Liver (tissue), 8 donors: ENCODE measurements at regions not wholly inside any gene's neighbourhood (a gene's known extent, or its start where the extent isn't known, plus 50 kb on each side); places are given as distances from the start of the nearest gene placed in this dataset.

Source experiments
- DNase-seq: peaks from one replicate; pipeline ENCODE4 v3.0.0-alpha.2; 2017; ENCODE audit warnings: low spot score
- H3K27ac ChIP-seq, 2 donors: one replicate each; pipeline ENCODE4 v1.7.0; 2013; ENCODE audit warnings: inconsistent platforms in 2 of 2, low read length in 2 of 2, control low read depth in 1 of 2, low read depth in 1 of 2, mild to moderate bottlenecking in 1 of 2
- H3K27me3 ChIP-seq, 4 donors: one replicate each; pipeline versions ENCODE4 v1.6.1 to v1.7.0; 2013; ENCODE audit warnings: low read length in 3 of 4, inconsistent platforms in 1 of 4, mild to moderate bottlenecking in 1 of 4, moderate library complexity in 1 of 4; ENCODE audit not compliant: control insufficient read depth in 4 of 4, insufficient read depth in 4 of 4
- H3K36me3 ChIP-seq, 4 donors: one replicate each; pipeline versions ENCODE4 v1.6.1 to v1.7.0; 2013; ENCODE audit warnings: low read length in 3 of 4, mild to moderate bottlenecking in 3 of 4, low read depth in 1 of 4, moderate library complexity in 1 of 4; ENCODE audit not compliant: control insufficient read depth in 4 of 4, insufficient read depth in 3 of 4
- H3K4me1 ChIP-seq, 4 donors: one replicate each; pipeline versions ENCODE4 v1.6.1 to v1.7.0; 2013; ENCODE audit warnings: low read length in 3 of 4, mild to moderate bottlenecking in 3 of 4, moderate library complexity in 1 of 4; ENCODE audit not compliant: control insufficient read depth in 4 of 4, insufficient read depth in 4 of 4
- H3K4me3 ChIP-seq, 3 donors: one replicate each; pipeline versions ENCODE4 v1.6.1 to v1.7.0; 2013; ENCODE audit warnings: low read length in 3 of 3, control low read depth in 1 of 3, low read depth in 1 of 3, mild to moderate bottlenecking in 1 of 3
- H3K9ac ChIP-seq, 2 donors: one replicate each; pipeline ENCODE4 v1.7.0; 2013; ENCODE audit warnings: low read length in 2 of 2, mild to moderate bottlenecking in 2 of 2, moderate library complexity in 2 of 2, control low read depth in 1 of 2, low read depth in 1 of 2
- H3K9me3 ChIP-seq, 4 donors: one replicate each; pipeline versions ENCODE4 v1.6.1 to v1.7.0; 2013; ENCODE audit warnings: low read length in 3 of 4; ENCODE audit not compliant: control insufficient read depth in 4 of 4
- EGR1 ChIP-seq, 2 donors: IDR thresholded peaks; 2 replicates each; pipeline ENCODE4 v1.6.1; 2016 to 2018; ENCODE audit warnings: antibody characterized with exemption in 2 of 2, low read depth in 2 of 2
- FOXA1 ChIP-seq: IDR thresholded peaks from 2 replicates; pipeline ENCODE4 v1.6.1; 2016; ENCODE audit warnings: antibody characterized with exemption
- FOXA2 ChIP-seq: IDR thresholded peaks from 2 replicates; pipeline ENCODE4 v1.6.1; 2016; ENCODE audit warnings: antibody characterized with exemption
- GABPA ChIP-seq, 2 donors: IDR thresholded peaks in 1 of 2; conservative IDR thresholded peaks in 1 of 2; 2 replicates each; pipeline ENCODE4 v1.6.1; 2016; ENCODE audit warnings: antibody characterized with exemption in 2 of 2, mild to moderate bottlenecking in 1 of 2, moderate library complexity in 1 of 2
- HNF4A ChIP-seq, 2 donors: conservative IDR thresholded peaks; 2 replicates each; pipeline ENCODE4 v1.6.1; 2016; ENCODE audit warnings: antibody characterized with exemption in 2 of 2, mild to moderate bottlenecking in 2 of 2
- HNF4G ChIP-seq: IDR thresholded peaks from 2 replicates; pipeline ENCODE4 v1.6.1; 2016; ENCODE audit warnings: antibody characterized with exemption
- JUND ChIP-seq, 2 donors: IDR thresholded peaks; 2 replicates each; pipeline ENCODE4 v1.6.1; 2016; ENCODE audit warnings: antibody characterized with exemption in 2 of 2
- NR2F2 ChIP-seq: IDR thresholded peaks from 2 replicates; pipeline ENCODE4 v1.6.1; 2016; ENCODE audit warnings: antibody characterized with exemption
- RAD21 ChIP-seq, 2 donors: IDR thresholded peaks; 2 replicates each; pipeline ENCODE4 v1.6.1; 2016; ENCODE audit warnings: antibody characterized with exemption in 2 of 2, mild to moderate bottlenecking in 2 of 2
- SP1 ChIP-seq: IDR thresholded peaks from 2 replicates; pipeline ENCODE4 v1.6.1; 2018; ENCODE audit warnings: antibody characterized with exemption, mild to moderate bottlenecking
- TAF1 ChIP-seq: conservative IDR thresholded peaks from 2 replicates; pipeline ENCODE4 v1.6.1; 2016; ENCODE audit warnings: antibody characterized with exemption, mild to moderate bottlenecking
- WGBS: extraction: QIAGEN DNeasy Blood & Tissue Kit; methylation state at CpG from one replicate; pipeline ENCODE4 v1.1.7; 2013; 5-methylcytosine and 5-hydroxymethylcytosine counted together
- TF ChIP-seq, protein P1 (sequence below): fragments of 150-350 bp; IDR thresholded peaks from 2 replicates; pipeline ENCODE4 v1.5.1; 2017; ENCODE audit warnings: improper control_type of control experiment, low read depth, low read length; ENCODE audit not compliant: missing input control
- TF ChIP-seq, protein P2 (sequence below): IDR thresholded peaks from 2 replicates; pipeline ENCODE4 v1.6.1; 2016; ENCODE audit warnings: antibody characterized with exemption
- TF ChIP-seq, protein P3 (sequence below): IDR thresholded peaks from 2 replicates; pipeline ENCODE4 v1.6.1; 2016; ENCODE audit warnings: antibody characterized with exemption
- TF ChIP-seq, protein P4 (sequence below): IDR thresholded peaks from 2 replicates; pipeline ENCODE4 v1.6.1; 2016; ENCODE audit warnings: antibody characterized with exemption, mild to moderate bottlenecking
- TF ChIP-seq, protein P5 (sequence below): IDR thresholded peaks from 2 replicates; pipeline ENCODE4 v1.6.1; 2016; ENCODE audit warnings: antibody characterized with exemption
- donor health status: healthy.
- donor health status: healthy.
- donor health status: healthy.
- donor health status: healthy.
- donor health status: healthy.

DNA sequence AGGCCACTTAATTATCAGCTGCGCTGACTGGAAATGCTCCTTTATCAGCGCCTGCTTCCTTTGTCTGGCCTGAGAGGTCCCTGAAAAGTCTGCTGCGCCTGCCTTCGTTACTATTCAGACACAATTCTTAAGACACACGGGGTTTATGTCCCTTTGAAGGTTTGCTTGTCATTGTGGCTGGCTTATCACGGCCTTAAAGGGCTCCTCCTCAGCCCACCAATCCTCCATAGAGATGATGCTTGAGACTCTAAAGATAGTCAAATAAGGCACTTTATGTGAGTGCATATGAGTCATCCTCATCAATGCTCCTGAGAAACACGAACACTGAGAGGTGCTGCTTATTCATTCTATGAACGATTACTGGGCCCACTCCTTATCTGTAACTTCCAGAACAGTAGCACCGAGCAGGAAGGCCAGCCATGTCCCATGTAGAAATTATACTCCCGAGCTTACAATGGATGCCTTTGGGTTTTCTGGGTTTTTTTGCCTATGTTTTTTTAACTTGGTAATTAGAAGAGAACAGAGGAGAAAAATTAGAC is 1268.2 kb upstream of the TMEM132C start:
- no peaks in the 10 kb centered on the region for H3K36me3 ChIP-seq
- no peak overlapping the region for H3K27ac ChIP-seq
- H3K4me3 ChIP-seq, result no peak overlapping the region
- no peak overlapping the region for H3K9ac ChIP-seq
- no peaks in the 10 kb centered on the region for H3K27me3 ChIP-seq
- no peaks in the 10 kb centered on the region for H3K9me3 ChIP-seq
- no peak for DNase-seq
- no peaks in the 10 kb centered on the region for H3K4me1 ChIP-seq
- TF ChIP-seq HNF4A (conservative IDR thresholded peaks at IDR 0.05) (no peak), SP1 (no peak), EGR1 (IDR thresholded peaks at IDR 0.05; ENCODE audit: low read depth in 2 of 2) (no peak), HNF4G (no peak), RAD21 (IDR thresholded peaks at IDR 0.05) (no peak), NR2F2 (no peak), TAF1 (no peak), FOXA2 (no peak), GABPA (IDR thresholded peaks at IDR 0.05 in 1 of 2, conservative IDR thresholded peaks at IDR 0.05 in 1 of 2) (no peak), JUND (IDR thresholded peaks at IDR 0.05) (no peak)
- TF ChIP-seq, protein P1, sequence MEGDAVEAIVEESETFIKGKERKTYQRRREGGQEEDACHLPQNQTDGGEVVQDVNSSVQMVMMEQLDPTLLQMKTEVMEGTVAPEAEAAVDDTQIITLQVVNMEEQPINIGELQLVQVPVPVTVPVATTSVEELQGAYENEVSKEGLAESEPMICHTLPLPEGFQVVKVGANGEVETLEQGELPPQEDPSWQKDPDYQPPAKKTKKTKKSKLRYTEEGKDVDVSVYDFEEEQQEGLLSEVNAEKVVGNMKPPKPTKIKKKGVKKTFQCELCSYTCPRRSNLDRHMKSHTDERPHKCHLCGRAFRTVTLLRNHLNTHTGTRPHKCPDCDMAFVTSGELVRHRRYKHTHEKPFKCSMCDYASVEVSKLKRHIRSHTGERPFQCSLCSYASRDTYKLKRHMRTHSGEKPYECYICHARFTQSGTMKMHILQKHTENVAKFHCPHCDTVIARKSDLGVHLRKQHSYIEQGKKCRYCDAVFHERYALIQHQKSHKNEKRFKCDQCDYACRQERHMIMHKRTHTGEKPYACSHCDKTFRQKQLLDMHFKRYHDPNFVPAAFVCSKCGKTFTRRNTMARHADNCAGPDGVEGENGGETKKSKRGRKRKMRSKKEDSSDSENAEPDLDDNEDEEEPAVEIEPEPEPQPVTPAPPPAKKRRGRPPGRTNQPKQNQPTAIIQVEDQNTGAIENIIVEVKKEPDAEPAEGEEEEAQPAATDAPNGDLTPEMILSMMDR, result no peak
- TF ChIP-seq, protein P2, sequence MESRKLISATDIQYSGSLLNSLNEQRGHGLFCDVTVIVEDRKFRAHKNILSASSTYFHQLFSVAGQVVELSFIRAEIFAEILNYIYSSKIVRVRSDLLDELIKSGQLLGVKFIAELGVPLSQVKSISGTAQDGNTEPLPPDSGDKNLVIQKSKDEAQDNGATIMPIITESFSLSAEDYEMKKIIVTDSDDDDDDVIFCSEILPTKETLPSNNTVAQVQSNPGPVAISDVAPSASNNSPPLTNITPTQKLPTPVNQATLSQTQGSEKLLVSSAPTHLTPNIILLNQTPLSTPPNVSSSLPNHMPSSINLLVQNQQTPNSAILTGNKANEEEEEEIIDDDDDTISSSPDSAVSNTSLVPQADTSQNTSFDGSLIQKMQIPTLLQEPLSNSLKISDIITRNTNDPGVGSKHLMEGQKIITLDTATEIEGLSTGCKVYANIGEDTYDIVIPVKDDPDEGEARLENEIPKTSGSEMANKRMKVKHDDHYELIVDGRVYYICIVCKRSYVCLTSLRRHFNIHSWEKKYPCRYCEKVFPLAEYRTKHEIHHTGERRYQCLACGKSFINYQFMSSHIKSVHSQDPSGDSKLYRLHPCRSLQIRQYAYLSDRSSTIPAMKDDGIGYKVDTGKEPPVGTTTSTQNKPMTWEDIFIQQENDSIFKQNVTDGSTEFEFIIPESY, result no peak
- TF ChIP-seq, protein P3, sequence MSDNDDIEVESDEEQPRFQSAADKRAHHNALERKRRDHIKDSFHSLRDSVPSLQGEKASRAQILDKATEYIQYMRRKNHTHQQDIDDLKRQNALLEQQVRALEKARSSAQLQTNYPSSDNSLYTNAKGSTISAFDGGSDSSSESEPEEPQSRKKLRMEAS, result no peak
- TF ChIP-seq, protein P4, sequence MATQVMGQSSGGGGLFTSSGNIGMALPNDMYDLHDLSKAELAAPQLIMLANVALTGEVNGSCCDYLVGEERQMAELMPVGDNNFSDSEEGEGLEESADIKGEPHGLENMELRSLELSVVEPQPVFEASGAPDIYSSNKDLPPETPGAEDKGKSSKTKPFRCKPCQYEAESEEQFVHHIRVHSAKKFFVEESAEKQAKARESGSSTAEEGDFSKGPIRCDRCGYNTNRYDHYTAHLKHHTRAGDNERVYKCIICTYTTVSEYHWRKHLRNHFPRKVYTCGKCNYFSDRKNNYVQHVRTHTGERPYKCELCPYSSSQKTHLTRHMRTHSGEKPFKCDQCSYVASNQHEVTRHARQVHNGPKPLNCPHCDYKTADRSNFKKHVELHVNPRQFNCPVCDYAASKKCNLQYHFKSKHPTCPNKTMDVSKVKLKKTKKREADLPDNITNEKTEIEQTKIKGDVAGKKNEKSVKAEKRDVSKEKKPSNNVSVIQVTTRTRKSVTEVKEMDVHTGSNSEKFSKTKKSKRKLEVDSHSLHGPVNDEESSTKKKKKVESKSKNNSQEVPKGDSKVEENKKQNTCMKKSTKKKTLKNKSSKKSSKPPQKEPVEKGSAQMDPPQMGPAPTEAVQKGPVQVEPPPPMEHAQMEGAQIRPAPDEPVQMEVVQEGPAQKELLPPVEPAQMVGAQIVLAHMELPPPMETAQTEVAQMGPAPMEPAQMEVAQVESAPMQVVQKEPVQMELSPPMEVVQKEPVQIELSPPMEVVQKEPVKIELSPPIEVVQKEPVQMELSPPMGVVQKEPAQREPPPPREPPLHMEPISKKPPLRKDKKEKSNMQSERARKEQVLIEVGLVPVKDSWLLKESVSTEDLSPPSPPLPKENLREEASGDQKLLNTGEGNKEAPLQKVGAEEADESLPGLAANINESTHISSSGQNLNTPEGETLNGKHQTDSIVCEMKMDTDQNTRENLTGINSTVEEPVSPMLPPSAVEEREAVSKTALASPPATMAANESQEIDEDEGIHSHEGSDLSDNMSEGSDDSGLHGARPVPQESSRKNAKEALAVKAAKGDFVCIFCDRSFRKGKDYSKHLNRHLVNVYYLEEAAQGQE, result no peak
- TF ChIP-seq, protein P5, sequence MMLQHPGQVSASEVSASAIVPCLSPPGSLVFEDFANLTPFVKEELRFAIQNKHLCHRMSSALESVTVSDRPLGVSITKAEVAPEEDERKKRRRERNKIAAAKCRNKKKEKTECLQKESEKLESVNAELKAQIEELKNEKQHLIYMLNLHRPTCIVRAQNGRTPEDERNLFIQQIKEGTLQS, result no peak
- WGBS, result 63% methylated on average over 10 of the region's 10 CpGs

DNA sequence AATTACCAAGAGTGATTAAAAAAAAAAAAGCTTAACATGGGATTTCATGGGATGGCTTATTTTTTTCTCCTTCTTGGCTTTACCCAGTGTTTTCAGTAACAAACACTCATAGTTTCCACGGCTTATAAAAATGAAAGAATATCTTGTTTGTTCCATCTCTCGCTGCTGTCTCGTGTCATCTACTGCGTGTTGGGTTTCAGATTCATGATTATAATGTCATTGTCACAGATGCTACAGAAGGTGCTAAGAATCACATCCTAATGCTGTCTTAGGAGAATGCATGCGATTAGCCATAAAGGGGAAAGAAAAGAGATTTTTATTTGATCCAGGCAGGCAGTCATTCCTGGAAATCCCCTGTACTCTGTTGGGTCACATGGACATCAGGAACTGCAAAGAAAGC is 1267.6 kb upstream of the TMEM132C start:
- Histone ChIP-seq H3K27me3 (no peaks in the 10 kb centered on the region), H3K4me3 (no peak overlapping the region), H3K27ac (no peak overlapping the region), H3K9me3 (no peaks in the 10 kb centered on the region), H3K9ac (no peak overlapping the region), H3K4me1 (no peaks in the 10 kb centered on the region), H3K36me3 (no peaks in the 10 kb centered on the region)
- 91% methylated on average over 5 of the region's 5 CpGs for WGBS
- no peak for DNase-seq
- TF ChIP-seq, protein P2, result no peak
- TF ChIP-seq, protein P4, result no peak
- TF ChIP-seq NR2F2 (no peak), GABPA (IDR thresholded peaks at IDR 0.05 in 1 of 2, conservative IDR thresholded peaks at IDR 0.05 in 1 of 2) (no peak), SP1 (no peak), FOXA1 (no peak)
